SU-DHL-6 (cell line): ENCODE measurements at regions not wholly inside any gene's neighbourhood (a gene's known extent, or its start where the extent isn't known, plus 50 kb on each side); places are given as distances from the start of the nearest gene placed in this dataset.

ENCODE experiments used
- CTCF ChIP-seq: fragments of 200-600 bp; sonication (generic); IDR thresholded peaks from one replicate; pipeline ENCODE4 v1.5.1; 2017; ENCODE audit warnings: antibody characterized with exemption, mild to moderate bottlenecking, low read length, moderate library complexity; ENCODE audit not compliant: insufficient read depth, poor library complexity, severe bottlenecking
- EZH2phosphoT487 ChIP-seq: fragments of 200-600 bp; sonication (generic), shearing (Covaris generic); conservative IDR thresholded peaks from 2 replicates; pipeline ENCODE4 v1.6.1; 2018; ENCODE audit warnings: mild to moderate bottlenecking, antibody characterized with exemption, low read length, moderate library complexity, mixed read lengths

GRCh38 chr18:45408218-45408617 lies 207.1 kb upstream of the SLC14A2 start:
- no peak for TF ChIP-seq CTCF
- no peak for TF ChIP-seq EZH2phosphoT487
